ENCODE measurements at regions not wholly inside any gene's neighbourhood (a gene's known extent, or its start where the extent isn't known, plus 50 kb on each side); places are given as distances from the start of the nearest gene placed in this dataset.
"Not testable (repeated sequence)": the region's sequence is repeated elsewhere in the genome, so short reads cannot be mapped to it uniquely, and the experiment has no call there.

GRCh38 chr2:41222593-41222992 lies 770.7 kb upstream of the SLC8A1 start:
- DNase-seq (ENCODE audit: low read depth in 4 of 4, low spot score in 3 of 4): no peak

DNA sequence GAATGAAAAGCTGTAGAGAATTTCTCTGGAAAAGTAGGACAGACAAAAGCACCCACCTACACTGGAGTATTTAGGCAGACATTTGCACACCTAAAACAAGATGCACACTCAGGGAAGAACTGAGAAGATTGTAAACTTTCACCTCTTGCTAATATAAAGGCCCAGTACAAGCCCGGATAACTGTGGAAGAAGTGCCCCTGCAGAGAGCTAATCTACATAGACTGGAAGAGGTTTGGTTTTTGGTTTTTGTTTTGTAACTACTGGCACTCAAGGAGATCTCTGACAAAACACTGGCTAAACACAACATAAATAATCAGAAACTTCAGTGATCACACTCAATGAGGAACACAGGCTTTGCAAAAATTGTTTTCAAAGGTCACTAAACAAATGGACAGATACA lies 782.2 kb upstream of the SLC8A1 start:
- DNase-seq (ENCODE audit: low read depth in 4 of 4, low spot score in 3 of 4): no peak

- no peak for DNase-seq (ENCODE audit: low read depth in 4 of 4, low spot score in 3 of 4)
These were observed 789.6 kb upstream of the SLC8A1 start for GRCh38 chr2:41241325-41242000.

- DNase-seq (ENCODE audit: low read depth in 4 of 4, low spot score in 3 of 4): no peak
These were observed 790.1 kb upstream of the SLC8A1 start for GRCh38 chr2:41242001-41242331.

GRCh38 chr2:41267929-41268659 lies 779.7 kb upstream of the PKDCC start:
- no peak for DNase-seq (ENCODE audit: low read depth in 4 of 4, low spot score in 3 of 4)

- no peak for DNase-seq (ENCODE audit: low read depth in 4 of 4, low spot score in 3 of 4)
These were observed 764.6 kb upstream of the PKDCC start for GRCh38 chr2:41283079-41283775.

GRCh38 chr2:41293491-41293890 lies 754.3 kb upstream of the PKDCC start:
- DNase-seq (ENCODE audit: low read depth in 4 of 4, low spot score in 3 of 4): no peak

DNA sequence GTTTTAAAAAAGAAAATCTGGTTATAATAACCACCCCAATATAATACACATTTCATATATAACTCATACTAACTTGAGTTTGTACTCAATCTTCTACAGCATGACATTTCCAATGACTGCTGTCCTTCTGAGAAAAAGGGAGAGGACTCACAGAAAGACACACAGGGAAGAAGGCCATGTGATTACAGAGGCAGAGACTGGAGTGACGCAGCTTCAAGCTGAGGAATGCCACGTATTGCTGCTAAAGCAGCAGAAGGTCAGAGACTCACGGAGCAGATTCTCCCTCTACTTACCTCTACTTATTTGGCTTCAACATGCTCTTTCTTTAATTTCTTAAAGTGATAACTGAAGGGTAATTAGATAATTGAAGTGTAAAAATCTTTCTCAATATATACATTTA lies 753.5 kb upstream of the PKDCC start:
- no peak for DNase-seq (ENCODE audit: low read depth in 4 of 4, low spot score in 3 of 4)

- DNase-seq (ENCODE audit: low read depth in 4 of 4, low spot score in 3 of 4): no peak
These were observed 734.7 kb upstream of the PKDCC start for GRCh38 chr2:41313082-41313481.

DNA sequence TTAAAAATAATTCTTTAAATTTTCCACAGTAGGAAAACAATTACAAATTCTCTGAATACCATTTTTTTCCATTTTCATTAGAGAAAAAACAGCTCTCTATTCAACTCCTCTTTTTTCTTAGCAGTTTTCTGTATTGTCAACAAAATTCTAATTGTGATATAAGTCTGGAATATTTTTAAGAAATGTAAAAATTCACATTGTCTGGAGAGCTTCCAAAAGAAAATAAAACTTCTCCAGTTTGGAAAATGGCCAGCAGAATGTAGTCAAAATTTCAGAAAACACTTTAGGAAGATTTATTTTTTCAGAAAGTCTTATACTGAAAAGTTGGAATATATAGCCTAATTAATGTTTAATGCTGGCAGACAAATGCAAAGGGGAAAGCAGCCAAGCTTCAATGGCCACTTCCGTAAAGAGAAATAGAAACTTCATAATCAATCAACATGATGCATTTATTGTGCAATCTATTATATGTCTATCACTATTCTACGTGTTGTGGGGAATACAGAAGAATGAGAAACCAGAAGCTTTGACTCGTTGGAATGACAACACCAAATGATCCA lies 733.2 kb upstream of the PKDCC start:
- DNase-seq (ENCODE audit: low read depth in 4 of 4, low spot score in 3 of 4): peak in 3 of 4 donors; percentile 23 to 61 (median 31)

GRCh38 chr2:41319437-41319836 lies 728.4 kb upstream of the PKDCC start:
- DNase-seq (ENCODE audit: low read depth in 4 of 4, low spot score in 3 of 4): no peak

DNA sequence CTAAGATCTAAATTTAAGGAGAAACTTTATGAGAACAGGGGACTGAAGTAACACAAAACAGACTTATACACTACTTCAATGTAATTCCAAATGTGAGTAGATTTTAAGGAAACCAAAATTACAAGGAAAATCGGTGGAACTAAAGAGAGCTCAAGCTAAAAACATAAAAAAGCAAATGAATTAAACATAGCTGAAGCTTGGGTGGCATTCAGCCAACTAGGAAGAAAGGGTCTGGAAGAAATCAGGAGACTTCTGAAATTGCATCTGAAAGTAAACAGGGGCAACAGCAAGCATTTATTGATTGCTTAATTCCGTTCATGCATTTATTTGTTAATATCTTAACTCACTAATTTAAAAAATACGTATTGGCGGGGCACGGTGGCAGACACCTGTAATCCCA lies 727.3 kb upstream of the PKDCC start:
- no peak for DNase-seq (ENCODE audit: low read depth in 4 of 4, low spot score in 3 of 4)

DNA sequence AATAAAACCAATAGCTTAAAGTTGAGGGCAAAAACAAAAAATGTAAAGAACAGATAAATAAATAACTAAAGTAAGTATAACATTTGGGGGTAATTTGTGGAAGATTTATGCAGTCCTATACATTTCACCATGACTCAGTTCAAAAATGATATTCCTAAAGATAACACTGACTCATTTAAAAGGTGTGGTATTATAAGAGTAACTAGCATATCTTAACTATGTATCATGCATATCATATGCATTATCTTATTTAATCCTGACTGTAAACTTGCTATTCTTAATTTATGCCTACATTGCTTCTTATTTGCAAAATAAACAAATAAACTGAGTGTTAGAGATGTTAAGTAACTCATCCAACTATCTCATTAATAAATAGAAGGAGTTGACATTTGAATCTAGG lies 726.5 kb upstream of the PKDCC start:
- DNase-seq (ENCODE audit: low read depth in 4 of 4, low spot score in 3 of 4): no peak

DNA sequence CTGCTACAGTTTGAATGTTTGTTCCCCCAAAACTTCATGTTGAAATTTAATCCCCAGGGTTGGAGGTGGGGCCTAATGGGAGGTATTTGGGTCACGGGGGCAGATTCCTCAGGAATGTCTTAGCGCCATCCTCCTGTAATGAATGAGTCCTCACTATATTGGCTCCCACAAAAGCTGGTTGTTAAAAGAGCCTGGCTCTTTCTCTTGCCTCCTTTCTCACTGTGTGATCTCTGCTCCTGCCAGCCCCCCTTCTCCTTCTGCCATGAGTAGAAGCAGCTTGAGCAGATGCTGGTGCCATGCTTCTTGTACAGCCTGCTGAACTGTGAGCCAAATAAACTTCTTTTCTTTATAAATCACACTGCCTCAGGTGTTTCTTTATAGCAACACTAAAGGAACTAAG lies 721.0 kb upstream of the PKDCC start:
- DNase-seq (ENCODE audit: low read depth in 4 of 4, low spot score in 3 of 4): no peak

GRCh38 chr2:41329040-41329439 lies 718.8 kb upstream of the PKDCC start:
- no peak for DNase-seq (ENCODE audit: low read depth in 4 of 4, low spot score in 3 of 4)

- DNase-seq (ENCODE audit: low read depth in 4 of 4, low spot score in 3 of 4): no peak
These were observed 713.7 kb upstream of the PKDCC start for GRCh38 chr2:41334159-41334558.

- DNase-seq (ENCODE audit: low read depth in 4 of 4, low spot score in 3 of 4): not testable (repeated sequence)
These were observed 712.2 kb upstream of the PKDCC start for GRCh38 chr2:41335573-41335972.

- DNase-seq (ENCODE audit: low read depth in 4 of 4, low spot score in 3 of 4): no peak
These were observed 709.9 kb upstream of the PKDCC start for GRCh38 chr2:41337956-41338355.

- DNase-seq (ENCODE audit: low read depth in 4 of 4, low spot score in 3 of 4): no peak
These were observed 703.3 kb upstream of the PKDCC start for GRCh38 chr2:41344529-41344928.

DNA sequence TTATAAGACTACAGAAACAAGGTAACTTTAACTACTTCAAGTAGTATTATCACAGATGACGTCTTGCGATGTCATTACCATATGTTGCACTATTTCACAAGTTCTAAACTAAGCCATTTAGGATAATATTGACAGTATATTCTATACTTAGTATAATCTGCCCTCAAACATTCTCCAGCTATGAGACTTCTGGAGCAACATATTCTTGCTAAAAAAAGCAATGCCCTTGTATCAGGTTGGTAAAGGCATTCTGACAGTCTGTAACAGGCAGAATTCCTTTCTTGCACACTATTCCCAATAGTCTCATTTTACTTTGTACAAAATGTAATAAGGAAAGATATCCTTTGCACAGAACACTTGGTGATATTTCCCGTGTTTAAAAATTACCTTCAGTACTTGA lies 694.8 kb upstream of the PKDCC start:
- no peak for DNase-seq (ENCODE audit: low read depth in 4 of 4, low spot score in 3 of 4)

DNA sequence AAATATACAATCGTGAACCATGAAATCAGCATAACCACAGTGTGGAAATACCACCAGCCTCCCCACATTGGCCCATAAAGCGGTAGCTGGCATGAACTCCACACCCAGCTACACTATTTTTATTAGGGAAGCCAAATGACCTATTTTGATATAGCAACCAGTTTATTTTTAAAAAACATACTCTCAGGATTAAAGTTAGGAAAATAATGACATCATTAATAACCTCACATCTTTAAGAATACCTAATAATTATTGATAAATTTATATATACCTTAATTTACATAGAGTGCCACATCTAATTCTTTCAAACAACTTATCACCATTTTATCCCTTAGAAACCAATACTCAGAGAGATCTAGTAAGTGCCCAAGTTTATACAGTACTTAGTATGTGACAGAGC lies 692.0 kb upstream of the PKDCC start:
- DNase-seq (ENCODE audit: low read depth in 4 of 4, low spot score in 3 of 4): no peak

GRCh38 chr2:41364842-41365241 lies 683.0 kb upstream of the PKDCC start:
- DNase-seq (ENCODE audit: low read depth in 4 of 4, low spot score in 3 of 4): no peak
